ENCODE measurements at regions not wholly inside any gene's neighbourhood (a gene's known extent, or its start where the extent isn't known, plus 50 kb on each side); places are given as distances from the start of the nearest gene placed in this dataset.

GRCh38 chr22:34599567-34599966 lies 466.4 kb upstream of the ISX start:
- ATAC-seq: no peak
- POLR2A ChIA-PET: no interaction called here
- H2AFZ ChIP-seq (ENCODE audit: low read depth, low read length, poor library complexity, severe bottlenecking): no peak overlapping the region
- peaks cover 14 to 32% of the 10 kb centered on the region in 2 experiments; a peak in 2 of 4 replicates for H3K9me3 ChIP-seq (ENCODE audit: control insufficient read depth in 1 of 2, insufficient read depth in 1 of 2, low read depth in 1 of 2, low read length in 2 of 2)
- no peaks in the 10 kb centered on the region for H3K36me3 ChIP-seq (ENCODE audit: control insufficient read depth in 1 of 2, insufficient read depth in 2 of 2, low read length in 2 of 2)
- RAD21 ChIA-PET (ENCODE audit: low non-redundant PET in 1 of 2, low total read pairs in 2 of 2, uncharacterized antibody in 2 of 2, unreplicated experiment in 2 of 2): no interaction called here
- no peaks in the 10 kb centered on the region for H3K9me2 ChIP-seq (ENCODE audit: insufficient read depth)
- H3K4me3 ChIP-seq (replicated peaks in 1 of 2; ENCODE audit: low read depth in 1 of 2, low read length in 2 of 2): no peak overlapping the region
- no peaks in the 10 kb centered on the region for H3K79me2 ChIP-seq (ENCODE audit: insufficient read depth, low read length)
- no peak overlapping the region for H3K4me2 ChIP-seq (ENCODE audit: low read length)
- no peaks in the 10 kb centered on the region for H3K4me1 ChIP-seq (ENCODE audit: control insufficient read depth in 1 of 2, insufficient read depth in 2 of 2, low read length in 2 of 2)
- intact Hi-C loops (cut with micrococcal nuclease): no loop called here
- no peak for DNase-seq (ENCODE audit: low read depth, low spot score)
- no TSS peak for BruUV-seq (replicated peaks)
- CTCF ChIA-PET: no interaction called here
- no peaks in the 10 kb centered on the region for H3K27me3 ChIP-seq (ENCODE audit: insufficient read depth, low read length)
- no peaks in the 10 kb centered on the region for H4K20me1 ChIP-seq (ENCODE audit: insufficient read depth)
- no peak overlapping the region for H3K9ac ChIP-seq (ENCODE audit: low read length)
- no peak overlapping the region for H3K27ac ChIP-seq (ENCODE audit: low read depth, low read length)
- TF ChIP-seq JUND (IDR thresholded peaks at IDR 0.05) (no peak), FOSL1 (IDR thresholded peaks at IDR 0.05; ENCODE audit: low read depth) (no peak), POLR2AphosphoS5 (IDR thresholded peaks at IDR 0.05; ENCODE audit: low read depth, low read length) (no peak), ELF1 (IDR thresholded peaks at IDR 0.05; ENCODE audit: borderline replicate concordance, low read depth) (no peak), ZFX (IDR thresholded peaks at IDR 0.05) (no peak), SIN3A (IDR thresholded peaks at IDR 0.05; ENCODE audit: low read depth) (no peak), SRF (IDR thresholded peaks at IDR 0.05; ENCODE audit: low read depth) (no peak), EZH2phosphoT487 (IDR thresholded peaks at IDR 0.05; ENCODE audit: borderline replicate concordance) (no peak), EGR1 (IDR thresholded peaks at IDR 0.05; ENCODE audit: low read depth) (no peak), YY1 (IDR thresholded peaks at IDR 0.05; ENCODE audit: extremely low read depth, insufficient replicate concordance, low read depth, low read length) (no peak), REST (IDR thresholded peaks at IDR 0.05; ENCODE audit: low read depth) (no peak), RAD21 (IDR thresholded peaks at IDR 0.05; ENCODE audit: low read depth) (no peak), EZH2 (IDR thresholded peaks at IDR 0.05) (no peak), MAX (IDR thresholded peaks at IDR 0.05) (no peak)
- TF ChIP-seq, protein P1, sequence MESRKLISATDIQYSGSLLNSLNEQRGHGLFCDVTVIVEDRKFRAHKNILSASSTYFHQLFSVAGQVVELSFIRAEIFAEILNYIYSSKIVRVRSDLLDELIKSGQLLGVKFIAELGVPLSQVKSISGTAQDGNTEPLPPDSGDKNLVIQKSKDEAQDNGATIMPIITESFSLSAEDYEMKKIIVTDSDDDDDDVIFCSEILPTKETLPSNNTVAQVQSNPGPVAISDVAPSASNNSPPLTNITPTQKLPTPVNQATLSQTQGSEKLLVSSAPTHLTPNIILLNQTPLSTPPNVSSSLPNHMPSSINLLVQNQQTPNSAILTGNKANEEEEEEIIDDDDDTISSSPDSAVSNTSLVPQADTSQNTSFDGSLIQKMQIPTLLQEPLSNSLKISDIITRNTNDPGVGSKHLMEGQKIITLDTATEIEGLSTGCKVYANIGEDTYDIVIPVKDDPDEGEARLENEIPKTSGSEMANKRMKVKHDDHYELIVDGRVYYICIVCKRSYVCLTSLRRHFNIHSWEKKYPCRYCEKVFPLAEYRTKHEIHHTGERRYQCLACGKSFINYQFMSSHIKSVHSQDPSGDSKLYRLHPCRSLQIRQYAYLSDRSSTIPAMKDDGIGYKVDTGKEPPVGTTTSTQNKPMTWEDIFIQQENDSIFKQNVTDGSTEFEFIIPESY (IDR thresholded peaks at IDR 0.05; ENCODE audit: extremely low read depth, insufficient replicate concordance, low read length): no peak
